ENCODE measurements at regions not wholly inside any gene's neighbourhood (a gene's known extent, or its start where the extent isn't known, plus 50 kb on each side); places are given as distances from the start of the nearest gene placed in this dataset.

GRCh38 chr2:117639401-117639800, 175.1 kb upstream of the DDX18 start:
- H3K27ac ChIP-seq (ENCODE audit: low read depth, low read length), result no peak overlapping the region
- H3K9me2 ChIP-seq (ENCODE audit: insufficient read depth), result no peaks in the 10 kb centered on the region
- RAD21 ChIA-PET (ENCODE audit: low non-redundant PET in 1 of 2, low total read pairs in 2 of 2, uncharacterized antibody in 2 of 2, unreplicated experiment in 2 of 2), result no interaction called here
- no peak overlapping the region for H3K9ac ChIP-seq (ENCODE audit: low read length)
- DNase-seq (ENCODE audit: low read depth, low spot score) (no peak), ATAC-seq (no peak)
- no TSS peak for BruUV-seq (replicated peaks)
- no peak overlapping the region for H3K4me2 ChIP-seq (ENCODE audit: low read length)
- intact Hi-C loops (cut with micrococcal nuclease), result no loop called here
- H4K20me1 ChIP-seq (ENCODE audit: insufficient read depth), result no peaks in the 10 kb centered on the region
- no peaks in the 10 kb centered on the region for H3K79me2 ChIP-seq (ENCODE audit: insufficient read depth, low read length)
- no peak for TF ChIP-seq SIN3A (IDR thresholded peaks at IDR 0.05; ENCODE audit: low read depth)
- TF ChIP-seq ZFX (IDR thresholded peaks at IDR 0.05), result no peak
- TF ChIP-seq SRF (IDR thresholded peaks at IDR 0.05; ENCODE audit: low read depth), result no peak
- TF ChIP-seq ZNF274 (IDR thresholded peaks at IDR 0.05; ENCODE audit: low read depth, low read length), result no peak
- TF ChIP-seq EZH2phosphoT487 (IDR thresholded peaks at IDR 0.05; ENCODE audit: borderline replicate concordance), result no peak
- TF ChIP-seq YY1 (IDR thresholded peaks at IDR 0.05; ENCODE audit: extremely low read depth, insufficient replicate concordance, low read depth, low read length), result no peak
- no peak for TF ChIP-seq RAD21 (IDR thresholded peaks at IDR 0.05; ENCODE audit: low read depth)
- TF ChIP-seq EZH2 (IDR thresholded peaks at IDR 0.05), result no peak
- no peak for TF ChIP-seq CEBPB (IDR thresholded peaks at IDR 0.05; ENCODE audit: low read depth)
- no peak for TF ChIP-seq POLR2A (IDR thresholded peaks at IDR 0.05; ENCODE audit: borderline replicate concordance, extremely low read depth, insufficient read depth, insufficient read length)
- TF ChIP-seq CBX3 (IDR thresholded peaks at IDR 0.05; ENCODE audit: low read depth), result no peak
- TF ChIP-seq, protein P1, sequence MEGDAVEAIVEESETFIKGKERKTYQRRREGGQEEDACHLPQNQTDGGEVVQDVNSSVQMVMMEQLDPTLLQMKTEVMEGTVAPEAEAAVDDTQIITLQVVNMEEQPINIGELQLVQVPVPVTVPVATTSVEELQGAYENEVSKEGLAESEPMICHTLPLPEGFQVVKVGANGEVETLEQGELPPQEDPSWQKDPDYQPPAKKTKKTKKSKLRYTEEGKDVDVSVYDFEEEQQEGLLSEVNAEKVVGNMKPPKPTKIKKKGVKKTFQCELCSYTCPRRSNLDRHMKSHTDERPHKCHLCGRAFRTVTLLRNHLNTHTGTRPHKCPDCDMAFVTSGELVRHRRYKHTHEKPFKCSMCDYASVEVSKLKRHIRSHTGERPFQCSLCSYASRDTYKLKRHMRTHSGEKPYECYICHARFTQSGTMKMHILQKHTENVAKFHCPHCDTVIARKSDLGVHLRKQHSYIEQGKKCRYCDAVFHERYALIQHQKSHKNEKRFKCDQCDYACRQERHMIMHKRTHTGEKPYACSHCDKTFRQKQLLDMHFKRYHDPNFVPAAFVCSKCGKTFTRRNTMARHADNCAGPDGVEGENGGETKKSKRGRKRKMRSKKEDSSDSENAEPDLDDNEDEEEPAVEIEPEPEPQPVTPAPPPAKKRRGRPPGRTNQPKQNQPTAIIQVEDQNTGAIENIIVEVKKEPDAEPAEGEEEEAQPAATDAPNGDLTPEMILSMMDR (IDR thresholded peaks at IDR 0.05 in 2 of 3, conservative IDR thresholded peaks at IDR 0.05 in 1 of 3; ENCODE audit: borderline replicate concordance in 1 of 3, insufficient read depth in 1 of 3, low read depth in 2 of 3, low read length in 2 of 3), result no peak
- TF ChIP-seq TCF7L2 (IDR thresholded peaks at IDR 0.05; ENCODE audit: borderline replicate concordance, extremely low read depth, insufficient read depth, insufficient read length), result no peak
- TF ChIP-seq FOSL1 (IDR thresholded peaks at IDR 0.05; ENCODE audit: low read depth), result no peak
- no peak for TF ChIP-seq EGR1 (IDR thresholded peaks at IDR 0.05; ENCODE audit: low read depth)
- no peak for TF ChIP-seq MAX (IDR thresholded peaks at IDR 0.05)
- no peak for TF ChIP-seq POLR2AphosphoS5 (IDR thresholded peaks at IDR 0.05; ENCODE audit: low read depth, low read length)
- no peak for TF ChIP-seq JUND (IDR thresholded peaks at IDR 0.05)
- TF ChIP-seq, protein P2, sequence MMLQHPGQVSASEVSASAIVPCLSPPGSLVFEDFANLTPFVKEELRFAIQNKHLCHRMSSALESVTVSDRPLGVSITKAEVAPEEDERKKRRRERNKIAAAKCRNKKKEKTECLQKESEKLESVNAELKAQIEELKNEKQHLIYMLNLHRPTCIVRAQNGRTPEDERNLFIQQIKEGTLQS (IDR thresholded peaks at IDR 0.05), result no peak
- H3K4me1 ChIP-seq (ENCODE audit: control insufficient read depth in 1 of 2, insufficient read depth in 2 of 2, low read length in 2 of 2), result no peaks in the 10 kb centered on the region
- H3K36me3 ChIP-seq (ENCODE audit: control insufficient read depth in 1 of 2, insufficient read depth in 2 of 2, low read length in 2 of 2), result no peaks in the 10 kb centered on the region
- POLR2A ChIA-PET, result no interaction called here
- no peaks in the 10 kb centered on the region for H3K9me3 ChIP-seq (ENCODE audit: control insufficient read depth in 1 of 2, insufficient read depth in 1 of 2, low read depth in 1 of 2, low read length in 2 of 2)
- no peak overlapping the region for H3K4me3 ChIP-seq (replicated peaks in 1 of 2; ENCODE audit: low read depth in 1 of 2, low read length in 2 of 2)
- H2AFZ ChIP-seq (ENCODE audit: low read depth, low read length, poor library complexity, severe bottlenecking), result no peak overlapping the region
- CTCF ChIA-PET, result no interaction called here
- no peaks in the 10 kb centered on the region for H3K27me3 ChIP-seq (ENCODE audit: insufficient read depth, low read length)
